ENCODE measurements at regions not wholly inside any gene's neighbourhood (a gene's known extent, or its start where the extent isn't known, plus 50 kb on each side); places are given as distances from the start of the nearest gene placed in this dataset.

DNA sequence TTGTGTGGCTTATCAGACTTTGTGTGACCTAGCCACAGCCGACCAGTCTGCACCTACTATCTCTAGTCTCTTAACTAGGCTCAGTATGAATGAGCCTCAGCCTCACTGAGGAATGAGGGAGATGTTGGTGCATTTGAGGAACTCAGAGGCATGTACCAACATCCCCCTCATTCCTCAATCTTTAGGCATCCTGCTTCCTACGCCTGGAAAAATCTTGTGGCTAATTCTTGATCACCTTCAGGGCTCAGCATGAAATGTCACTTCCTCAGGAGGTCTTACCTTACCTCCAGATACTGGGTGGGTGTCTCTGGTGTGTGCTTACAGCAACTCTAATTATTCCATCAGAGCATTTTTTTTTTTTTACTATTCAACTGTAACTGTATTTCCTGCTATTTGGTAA lies 148.8 kb upstream of the TMCC3 start:
- no peaks in the 10 kb centered on the region for H3K4me1 ChIP-seq
- H3K4me3 ChIP-seq = no peak overlapping the region
- intact Hi-C loops (cut with DNase I) = no loop called here
- H3K27me3 ChIP-seq = no peaks in the 10 kb centered on the region
- H3K9me3 ChIP-seq = no peaks in the 10 kb centered on the region
- TF ChIP-seq EP300 (IDR thresholded peaks at IDR 0.05) (no peak), CTCF (IDR thresholded peaks at IDR 0.05) (no peak), POLR2AphosphoS5 (IDR thresholded peaks at IDR 0.05) (no peak), POLR2A (IDR thresholded peaks at IDR 0.05) (no peak)
- H3K27ac ChIP-seq = no peak overlapping the region
- no peaks in the 10 kb centered on the region for H3K36me3 ChIP-seq
- WGBS, 2 donors = 95% methylated on average over 2 of the region's 2 CpGs
- no peak for DNase-seq

- WGBS, 2 donors = 70 to 72% methylated on average over 1 of the region's 1 CpG
- Histone ChIP-seq H3K27ac (no peak overlapping the region), H3K4me3 (no peak overlapping the region), H3K27me3 (no peaks in the 10 kb centered on the region), H3K9me3 (no peaks in the 10 kb centered on the region), H3K36me3 (no peaks in the 10 kb centered on the region), H3K4me1 (peaks cover 0 to 2% (median 0%) of the 10 kb centered on the region in 4 donors)
- intact Hi-C loops (cut with DNase I) = no loop called here
- TF ChIP-seq CTCF (IDR thresholded peaks at IDR 0.05) (no peak), EP300 (IDR thresholded peaks at IDR 0.05) (no peak), POLR2A (IDR thresholded peaks at IDR 0.05) (no peak), POLR2AphosphoS5 (IDR thresholded peaks at IDR 0.05) (no peak)
- no peak for DNase-seq
Observed at GRCh38 chr12:94798113-94798512, 147.8 kb upstream of the TMCC3 start.

- no peaks in the 10 kb centered on the region for H3K9me3 ChIP-seq
- DNase-seq = no peak
- H3K4me3 ChIP-seq = no peak overlapping the region
- 79 to 88% methylated on average over 9 of the region's 9 CpGs for whole genome bisulfite sequencing, 2 donors
- TF ChIP-seq POLR2A (IDR thresholded peaks at IDR 0.05) (no peak), EP300 (IDR thresholded peaks at IDR 0.05) (no peak), CTCF (IDR thresholded peaks at IDR 0.05) (no peak), POLR2AphosphoS5 (IDR thresholded peaks at IDR 0.05) (no peak)
- H3K27ac ChIP-seq = no peak overlapping the region
- intact Hi-C loops (cut with DNase I) = no loop called here
- H3K27me3 ChIP-seq = no peaks in the 10 kb centered on the region
- H3K4me1 ChIP-seq = peaks cover 0 to 6% (median 0%) of the 10 kb centered on the region in 4 donors
- H3K36me3 ChIP-seq = no peaks in the 10 kb centered on the region
Observed at GRCh38 chr12:94795520-94795919, 145.2 kb upstream of the TMCC3 start.

DNA sequence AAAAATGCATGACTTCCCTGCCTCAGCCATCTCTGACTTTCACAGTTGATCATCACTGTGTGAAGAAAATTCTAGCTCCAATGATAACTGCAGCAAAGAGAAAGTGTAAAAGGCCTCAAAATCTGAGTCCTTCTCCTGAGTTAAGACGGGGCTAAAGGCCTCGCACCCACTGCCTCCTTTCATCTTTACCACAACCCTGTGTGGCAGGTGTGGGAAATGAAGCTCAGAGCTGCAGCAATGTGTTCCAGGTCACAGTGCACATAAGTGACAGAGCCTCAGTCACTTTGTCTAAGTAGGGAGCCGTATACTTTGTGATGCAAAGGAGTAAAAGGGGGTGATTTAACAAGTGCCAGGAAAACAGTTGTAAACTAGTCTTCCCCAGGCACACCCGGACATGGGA lies 144.7 kb upstream of the TMCC3 start:
- Histone ChIP-seq H3K36me3 (no peaks in the 10 kb centered on the region), H3K27me3 (no peaks in the 10 kb centered on the region), H3K9me3 (no peaks in the 10 kb centered on the region), H3K4me1 (peaks cover 0 to 6% (median 0%) of the 10 kb centered on the region in 4 donors), H3K4me3 (no peak overlapping the region), H3K27ac (no peak overlapping the region)
- intact Hi-C loops (cut with DNase I) = no loop called here
- no peak for TF ChIP-seq EP300 (IDR thresholded peaks at IDR 0.05)
- no peak for TF ChIP-seq CTCF (IDR thresholded peaks at IDR 0.05)
- no peak for TF ChIP-seq POLR2AphosphoS5 (IDR thresholded peaks at IDR 0.05)
- TF ChIP-seq POLR2A (IDR thresholded peaks at IDR 0.05) = no peak
- WGBS, 2 donors = 66 to 69% methylated on average over 4 of the region's 4 CpGs
- no peak for DNase-seq

GRCh38 chr12:94793191-94793595 lies 142.8 kb upstream of the TMCC3 start:
- H3K27ac ChIP-seq = no peak overlapping the region
- 85 to 94% methylated on average over 10 of the region's 10 CpGs for WGBS, 2 donors
- peaks cover 0 to 6% (median 0%) of the 10 kb centered on the region in 4 donors for H3K4me1 ChIP-seq
- H3K27me3 ChIP-seq = no peaks in the 10 kb centered on the region
- TF ChIP-seq POLR2AphosphoS5 (IDR thresholded peaks at IDR 0.05) = no peak
- no peak for TF ChIP-seq EP300 (IDR thresholded peaks at IDR 0.05)
- no peak for TF ChIP-seq POLR2A (IDR thresholded peaks at IDR 0.05)
- no peak for TF ChIP-seq CTCF (IDR thresholded peaks at IDR 0.05)
- no peak for DNase-seq
- no peaks in the 10 kb centered on the region for H3K36me3 ChIP-seq
- H3K4me3 ChIP-seq = no peak overlapping the region
- intact Hi-C loops (cut with DNase I) = no loop called here
- no peaks in the 10 kb centered on the region for H3K9me3 ChIP-seq
